OCI-LY7 (cell line): ENCODE measurements at regions not wholly inside any gene's neighbourhood (a gene's known extent, or its start where the extent isn't known, plus 50 kb on each side); places are given as distances from the start of the nearest gene placed in this dataset.

Source experiments
- BruUV-seq: library from RNA; stranded (reverse); fragments of 400-500 nt; replicated peaks from 2 replicates; lab custom pipeline; 2021; lab: Mats Ljungman, UMichigan
- CTCF ChIA-PET: fragments of 300-600 bp; sonication (Branson Sonifier 250); formaldehyde crosslinking; loops from one replicate; lab custom pipeline; 2022; ENCODE audit warnings: antibody characterized with exemption; ENCODE audit not compliant: unreplicated experiment; lab: Charles Lee
- POLR2A ChIA-PET: fragments of 300-600 bp; sonication (Branson Sonifier 250); formaldehyde crosslinking; loops from one replicate; lab custom pipeline; 2022; ENCODE audit warnings: antibody characterized with exemption; lab: Charles Lee
- DNase-seq: peaks from one replicate; pipeline ENCODE4 v3.0.0-alpha.2; 2015; ENCODE audit warnings: low spot score
- H2AFZ ChIP-seq: fragments of 200-600 bp; sonication (generic), shearing (Covaris generic); 2 replicates; pipeline ENCODE4 v1.6.1; 2014; ENCODE audit warnings: mild to moderate bottlenecking, antibody characterized with exemption, low read length, moderate library complexity
- H3K27ac ChIP-seq: fragments of 200-600 bp; sonication (generic); 2 replicates; pipeline ENCODE4 v1.5.1; 2014; ENCODE audit warnings: mixed run types, low read depth, mild to moderate bottlenecking, moderate library complexity, low read length, inconsistent platforms; ENCODE audit not compliant: poor library complexity, severe bottlenecking
- H3K36me3 ChIP-seq: fragments of 200-600 bp; sonication (generic); 2 replicates; pipeline ENCODE4 v1.6.1; 2014; ENCODE audit warnings: mild to moderate bottlenecking, antibody characterized with exemption, low read length, moderate library complexity, mixed read lengths; ENCODE audit not compliant: insufficient read depth
- H3K4me1 ChIP-seq: fragments of 200-600 bp; sonication (generic); 2 replicates; pipeline ENCODE4 v1.5.1; 2014; ENCODE audit warnings: mild to moderate bottlenecking, low read length; ENCODE audit not compliant: insufficient read depth, poor library complexity, severe bottlenecking
- H3K4me2 ChIP-seq: fragments of 200-600 bp; sonication (generic); 2 replicates; pipeline ENCODE4 v1.6.1; 2014; ENCODE audit warnings: mild to moderate bottlenecking, low read length
- H3K4me3 ChIP-seq: fragments of 200-600 bp; sonication (generic); 2 replicates; pipeline ENCODE4 v1.5.1; 2014; ENCODE audit warnings: mild to moderate bottlenecking, low read depth, low read length; ENCODE audit not compliant: poor library complexity, severe bottlenecking
- H3K79me2 ChIP-seq: fragments of 200-600 bp; sonication (generic); 2 replicates; pipeline ENCODE4 v1.6.1; 2016; ENCODE audit warnings: low read depth, mild to moderate bottlenecking, low read length, moderate library complexity, mixed read lengths; ENCODE audit not compliant: insufficient read depth
- H3K9me2 ChIP-seq: fragments of 200-600 bp; sonication (generic); 2 replicates; pipeline ENCODE4 v1.6.1; 2016; ENCODE audit warnings: mild to moderate bottlenecking, low read length, mixed read lengths; ENCODE audit not compliant: insufficient read depth
- H3K9me3 ChIP-seq: fragments of 200-600 bp; sonication (generic); 2 replicates; pipeline ENCODE4 v1.6.1; 2014; ENCODE audit warnings: mild to moderate bottlenecking, mixed run types, low read length, mixed read lengths
- H4K20me1 ChIP-seq: fragments of 200-600 bp; sonication (generic); 2 replicates; pipeline ENCODE4 v1.6.1; 2014; ENCODE audit warnings: mild to moderate bottlenecking, antibody characterized with exemption, low read length, moderate library complexity, mixed read lengths; ENCODE audit not compliant: insufficient read depth
- EZH2phosphoT487 ChIP-seq: fragments of 200-600 bp; sonication (generic); IDR thresholded peaks from 2 replicates; pipeline ENCODE4 v1.6.1; 2018; ENCODE audit warnings: low read depth, borderline replicate concordance, mild to moderate bottlenecking, mixed run types, antibody characterized with exemption, low read length, moderate library complexity, mixed read lengths
- intact Hi-C: fragments of 100-400 bp; cut with micrococcal nuclease; formaldehyde crosslinking; loops from one replicate; pipeline ENCODE4 v1.10.0; 2022; ENCODE audit not compliant: unreplicated experiment
- TF ChIP-seq, protein P1 (sequence below): fragments of 200-600 bp; sonication (generic); conservative IDR thresholded peaks from 2 replicates; pipeline ENCODE4 v1.5.1; 2014; ENCODE audit warnings: mild to moderate bottlenecking, antibody characterized with exemption, low read length, moderate library complexity, mixed read lengths

DNA sequence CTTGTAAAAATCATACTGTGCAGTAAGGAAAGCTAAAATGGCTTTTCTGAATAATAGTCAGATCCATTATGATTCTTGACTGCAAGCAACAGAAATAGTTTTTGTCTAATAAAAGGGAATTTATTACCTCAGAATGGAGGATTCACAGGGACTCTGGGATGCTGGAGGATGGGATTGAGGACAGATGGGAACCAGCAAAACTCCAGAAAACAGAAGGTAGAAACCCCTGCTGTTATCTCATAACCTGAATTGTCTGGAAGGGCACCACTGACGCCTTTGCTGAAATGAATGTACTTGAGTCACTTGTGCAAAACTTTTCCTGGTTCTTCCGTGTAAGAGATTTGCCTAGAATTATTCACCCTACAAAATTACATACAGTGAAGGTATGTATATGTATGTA lies 58.6 kb upstream of the DMAC1 start:
- H3K4me2 ChIP-seq: no peak overlapping the region
- TF ChIP-seq, protein P1, sequence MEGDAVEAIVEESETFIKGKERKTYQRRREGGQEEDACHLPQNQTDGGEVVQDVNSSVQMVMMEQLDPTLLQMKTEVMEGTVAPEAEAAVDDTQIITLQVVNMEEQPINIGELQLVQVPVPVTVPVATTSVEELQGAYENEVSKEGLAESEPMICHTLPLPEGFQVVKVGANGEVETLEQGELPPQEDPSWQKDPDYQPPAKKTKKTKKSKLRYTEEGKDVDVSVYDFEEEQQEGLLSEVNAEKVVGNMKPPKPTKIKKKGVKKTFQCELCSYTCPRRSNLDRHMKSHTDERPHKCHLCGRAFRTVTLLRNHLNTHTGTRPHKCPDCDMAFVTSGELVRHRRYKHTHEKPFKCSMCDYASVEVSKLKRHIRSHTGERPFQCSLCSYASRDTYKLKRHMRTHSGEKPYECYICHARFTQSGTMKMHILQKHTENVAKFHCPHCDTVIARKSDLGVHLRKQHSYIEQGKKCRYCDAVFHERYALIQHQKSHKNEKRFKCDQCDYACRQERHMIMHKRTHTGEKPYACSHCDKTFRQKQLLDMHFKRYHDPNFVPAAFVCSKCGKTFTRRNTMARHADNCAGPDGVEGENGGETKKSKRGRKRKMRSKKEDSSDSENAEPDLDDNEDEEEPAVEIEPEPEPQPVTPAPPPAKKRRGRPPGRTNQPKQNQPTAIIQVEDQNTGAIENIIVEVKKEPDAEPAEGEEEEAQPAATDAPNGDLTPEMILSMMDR: no peak
- TF ChIP-seq EZH2phosphoT487: no peak
- BruUV-seq: no TSS peak
- no peaks in the 10 kb centered on the region for H3K9me3 ChIP-seq
- no peaks in the 10 kb centered on the region for H3K4me1 ChIP-seq
- no peaks in the 10 kb centered on the region for H3K9me2 ChIP-seq
- ChIA-PET CTCF (no interaction called here), POLR2A (no interaction called here)
- H3K27ac ChIP-seq: no peak overlapping the region
- intact Hi-C loops: no loop called here
- H4K20me1 ChIP-seq: no peaks in the 10 kb centered on the region
- H3K79me2 ChIP-seq: no peaks in the 10 kb centered on the region
- no peak for DNase-seq
- H3K4me3 ChIP-seq: no peak overlapping the region
- H2AFZ ChIP-seq: no peak overlapping the region
- no peaks in the 10 kb centered on the region for H3K36me3 ChIP-seq

DNA sequence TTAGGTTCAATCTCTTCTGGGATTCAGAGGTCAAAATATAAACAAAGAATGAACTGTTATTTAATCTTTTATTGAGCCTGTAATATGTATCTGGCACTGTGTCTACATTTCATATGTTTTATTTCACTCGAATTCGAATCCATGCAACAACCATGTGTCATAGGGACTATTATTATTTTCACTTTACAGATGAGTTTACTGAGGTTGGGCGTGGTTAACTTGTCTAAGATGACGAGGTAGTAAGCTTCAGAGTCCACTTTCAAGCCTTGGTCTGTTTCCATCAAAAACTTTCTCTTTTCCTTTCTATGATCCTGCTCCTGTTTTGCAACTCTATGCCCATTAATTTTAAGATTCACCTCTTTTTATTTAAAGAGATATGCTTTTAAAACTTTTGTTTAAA lies 55.2 kb upstream of the DMAC1 start:
- H3K36me3 ChIP-seq: no peaks in the 10 kb centered on the region
- H3K27ac ChIP-seq: no peak overlapping the region
- no peak overlapping the region for H2AFZ ChIP-seq
- TF ChIP-seq EZH2phosphoT487: no peak
- TF ChIP-seq, protein P1: no peak
- ChIA-PET CTCF (no interaction called here), POLR2A (interaction anchor here (1.6 kb wide), 1 partner anchor 9 kb away, joined by 3 read pairs; no protein-coding TSS in a partner anchor)
- H3K4me1 ChIP-seq: no peaks in the 10 kb centered on the region
- intact Hi-C loops: no loop called here
- H3K4me2 ChIP-seq: no peak overlapping the region
- no TSS peak for BruUV-seq
- no peaks in the 10 kb centered on the region for H3K9me3 ChIP-seq
- H3K79me2 ChIP-seq: no peaks in the 10 kb centered on the region
- no peaks in the 10 kb centered on the region for H3K9me2 ChIP-seq
- DNase-seq: no peak
- H4K20me1 ChIP-seq: no peaks in the 10 kb centered on the region
- no peak overlapping the region for H3K4me3 ChIP-seq
